PC-3 (cell line): ENCODE measurements at regions not wholly inside any gene's neighbourhood (a gene's known extent, or its start where the extent isn't known, plus 50 kb on each side); places are given as distances from the start of the nearest gene placed in this dataset.

Experiments
- ATAC-seq: fragments of 200-7000 bp; cut with Tn5 transposase; 2 replicates; pipeline ENCODE4 v1.9.1; 2020; ENCODE audit warnings: mild to moderate bottlenecking, moderate library complexity
- BruUV-seq: library from RNA; stranded (reverse); fragments of 400-500 nt; replicated peaks from 2 replicates; lab custom pipeline; 2021; lab: Mats Ljungman, UMichigan
- CTCF ChIA-PET: fragments of 300-600 bp; sonication (Branson Sonifier 250); formaldehyde crosslinking; loops from one replicate; lab custom pipeline; 2022; ENCODE audit warnings: antibody characterized with exemption; lab: Charles Lee
- POLR2A ChIA-PET: fragments of 300-600 bp; sonication (Branson Sonifier 250); formaldehyde crosslinking; loops from one replicate; lab custom pipeline; 2022; ENCODE audit warnings: antibody characterized with exemption; ENCODE audit not compliant: unreplicated experiment; lab: Charles Lee
- DNase-seq: peaks from one replicate; pipeline ENCODE4 v3.0.0-alpha.2; 2015
- H2AFZ ChIP-seq: fragments of 300-600 bp; sonication (generic); 2 replicates; pipeline ENCODE4 v1.6.0; 2016; ENCODE audit warnings: antibody characterized with exemption, low read length
- H3F3A ChIP-seq: fragments of 300-600 bp; sonication (generic); one replicate; pipeline ENCODE4 v1.6.0; 2017; ENCODE audit warnings: antibody characterized with exemption, low read length, control low read depth, mild to moderate bottlenecking; ENCODE audit not compliant: unreplicated experiment
- H3K27ac ChIP-seq: fragments of 300-600 bp; sonication (generic); 2 replicates; pipeline ENCODE4 v1.5.1; 2016; ENCODE audit warnings: mild to moderate bottlenecking, low read length
- H3K27me3 ChIP-seq: fragments of 300-600 bp; sonication (generic); 2 replicates; pipeline ENCODE4 v1.6.1; 2016; ENCODE audit warnings: low read length, mixed read lengths
- H3K36me3 ChIP-seq: fragments of 300-600 bp; sonication (generic); 2 replicates; pipeline ENCODE4 v1.6.1; 2016; ENCODE audit warnings: low read depth, mixed run types, low read length, mixed read lengths
- H3K4me1 ChIP-seq: fragments of 300-600 bp; sonication (generic); 2 replicates; pipeline ENCODE4 v1.5.1; 2016; ENCODE audit warnings: low read length; ENCODE audit not compliant: insufficient read depth
- H3K4me2 ChIP-seq: fragments of 300-600 bp; sonication (generic); 2 replicates; pipeline ENCODE4 v1.6.0; 2016; ENCODE audit warnings: low read length
- H3K4me3 ChIP-seq: fragments of 300-600 bp; sonication (generic); 2 replicates; pipeline ENCODE4 v1.5.1; 2016; ENCODE audit warnings: mild to moderate bottlenecking, low read length, mixed read lengths
- H3K79me2 ChIP-seq: fragments of 300-600 bp; sonication (generic); 2 replicates; pipeline ENCODE4 v1.6.1; 2017; ENCODE audit warnings: low read length, mixed read lengths
- H3K9ac ChIP-seq: fragments of 300-600 bp; sonication (generic); 2 replicates; pipeline ENCODE4 v1.6.0; 2016; ENCODE audit warnings: mild to moderate bottlenecking, low read length
- H3K9me2 ChIP-seq: fragments of 300-600 bp; sonication (generic); replicated peaks from 2 replicates; pipeline ENCODE4 v1.6.1; 2016; ENCODE audit warnings: mixed run types, low read length, mixed read lengths
- H3K9me3 ChIP-seq: fragments of 300-600 bp; sonication (generic); 2 replicates; pipeline ENCODE4 v1.6.1; 2016; ENCODE audit warnings: low read length, mixed read lengths
- H4K20me1 ChIP-seq: fragments of 300-600 bp; sonication (generic); 2 replicates; pipeline ENCODE4 v1.6.1; 2016; ENCODE audit warnings: low read length, mixed read lengths
- EZH2 ChIP-seq: fragments of 300-600 bp; sonication (generic); IDR thresholded peaks from one replicate; pipeline ENCODE4 v1.6.1; 2017; ENCODE audit warnings: antibody characterized with exemption, mild to moderate bottlenecking, low read length; ENCODE audit not compliant: unreplicated experiment
- EZH2phosphoT487 ChIP-seq: fragments of 300-600 bp; sonication (generic); IDR thresholded peaks from 2 replicates; pipeline ENCODE4 v1.6.1; 2018; ENCODE audit warnings: mild to moderate bottlenecking, antibody characterized with exemption, low read length, borderline replicate concordance
- intact Hi-C: fragments of 100-400 bp; cut with micrococcal nuclease; formaldehyde crosslinking; loops from 2 replicates; pipeline ENCODE4 v1.9.0; 2023
- TF ChIP-seq, protein P1 (sequence below): fragments of 300-600 bp; sonication (generic); conservative IDR thresholded peaks from 2 replicates; pipeline ENCODE4 v1.5.1; 2017; ENCODE audit warnings: antibody characterized with exemption, low read depth, mild to moderate bottlenecking, low read length

- H3K4me3 ChIP-seq: no peak overlapping the region
- intact Hi-C loops: no loop called here
- TF ChIP-seq EZH2phosphoT487 (no peak), EZH2 (no peak)
- TF ChIP-seq, protein P1, sequence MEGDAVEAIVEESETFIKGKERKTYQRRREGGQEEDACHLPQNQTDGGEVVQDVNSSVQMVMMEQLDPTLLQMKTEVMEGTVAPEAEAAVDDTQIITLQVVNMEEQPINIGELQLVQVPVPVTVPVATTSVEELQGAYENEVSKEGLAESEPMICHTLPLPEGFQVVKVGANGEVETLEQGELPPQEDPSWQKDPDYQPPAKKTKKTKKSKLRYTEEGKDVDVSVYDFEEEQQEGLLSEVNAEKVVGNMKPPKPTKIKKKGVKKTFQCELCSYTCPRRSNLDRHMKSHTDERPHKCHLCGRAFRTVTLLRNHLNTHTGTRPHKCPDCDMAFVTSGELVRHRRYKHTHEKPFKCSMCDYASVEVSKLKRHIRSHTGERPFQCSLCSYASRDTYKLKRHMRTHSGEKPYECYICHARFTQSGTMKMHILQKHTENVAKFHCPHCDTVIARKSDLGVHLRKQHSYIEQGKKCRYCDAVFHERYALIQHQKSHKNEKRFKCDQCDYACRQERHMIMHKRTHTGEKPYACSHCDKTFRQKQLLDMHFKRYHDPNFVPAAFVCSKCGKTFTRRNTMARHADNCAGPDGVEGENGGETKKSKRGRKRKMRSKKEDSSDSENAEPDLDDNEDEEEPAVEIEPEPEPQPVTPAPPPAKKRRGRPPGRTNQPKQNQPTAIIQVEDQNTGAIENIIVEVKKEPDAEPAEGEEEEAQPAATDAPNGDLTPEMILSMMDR: no peak
- no TSS peak for BruUV-seq
- CTCF ChIA-PET: no interaction called here
- H2AFZ ChIP-seq: no peak overlapping the region
- no peaks in the 10 kb centered on the region for H3K79me2 ChIP-seq
- no peak overlapping the region for H3K27ac ChIP-seq
- no peaks in the 10 kb centered on the region for H4K20me1 ChIP-seq
- ATAC-seq: no peak
- POLR2A ChIA-PET: no interaction called here
- DNase-seq: no peak
- H3K9ac ChIP-seq: no peak overlapping the region
- H3K9me3 ChIP-seq: no peaks in the 10 kb centered on the region
- H3F3A ChIP-seq: no peaks in the 10 kb centered on the region
- H3K4me2 ChIP-seq: no peak overlapping the region
- H3K4me1 ChIP-seq: no peaks in the 10 kb centered on the region
- no peaks in the 10 kb centered on the region for H3K9me2 ChIP-seq
- no peaks in the 10 kb centered on the region for H3K36me3 ChIP-seq
- peaks cover 57% of the 10 kb centered on the region for H3K27me3 ChIP-seq
Measured at GRCh38 chr14:104446611-104447010, 133.0 kb upstream of the C14orf180 start.

DNA sequence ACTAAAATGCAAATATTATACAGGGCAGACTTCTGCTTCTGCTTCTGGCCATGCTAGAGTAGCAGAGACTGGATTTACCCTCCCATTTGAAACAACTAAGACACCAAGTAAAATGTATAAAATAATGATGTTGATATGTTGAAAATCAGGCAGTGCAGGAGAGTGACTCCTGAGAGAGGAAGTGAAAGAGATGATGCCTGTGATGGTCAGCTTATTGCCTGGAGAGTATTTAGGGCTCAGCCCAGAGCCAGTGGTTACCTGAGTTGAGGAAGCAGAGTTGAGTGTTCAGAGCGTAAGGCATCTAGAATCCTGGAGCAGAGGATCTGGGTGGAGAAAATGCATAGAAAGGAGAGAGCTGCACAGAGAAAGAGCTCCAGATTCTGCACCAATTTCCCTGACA lies 131.8 kb upstream of the C14orf180 start:
- no peak overlapping the region for H3K4me3 ChIP-seq
- peaks cover 55% of the 10 kb centered on the region for H3K27me3 ChIP-seq
- ChIA-PET CTCF (no interaction called here), POLR2A (no interaction called here)
- no peaks in the 10 kb centered on the region for H4K20me1 ChIP-seq
- TF ChIP-seq, protein P1: no peak
- no peak for TF ChIP-seq EZH2
- TF ChIP-seq EZH2phosphoT487: no peak
- no peak overlapping the region for H3K4me2 ChIP-seq
- no peak overlapping the region for H3K9ac ChIP-seq
- H3K9me3 ChIP-seq: no peaks in the 10 kb centered on the region
- no peaks in the 10 kb centered on the region for H3K4me1 ChIP-seq
- no peaks in the 10 kb centered on the region for H3K9me2 ChIP-seq
- ATAC-seq (no peak), DNase-seq (no peak)
- BruUV-seq: no TSS peak
- no peaks in the 10 kb centered on the region for H3K36me3 ChIP-seq
- no peaks in the 10 kb centered on the region for H3K79me2 ChIP-seq
- H2AFZ ChIP-seq: no peak overlapping the region
- no peaks in the 10 kb centered on the region for H3F3A ChIP-seq
- intact Hi-C loops: no loop called here
- no peak overlapping the region for H3K27ac ChIP-seq

DNA sequence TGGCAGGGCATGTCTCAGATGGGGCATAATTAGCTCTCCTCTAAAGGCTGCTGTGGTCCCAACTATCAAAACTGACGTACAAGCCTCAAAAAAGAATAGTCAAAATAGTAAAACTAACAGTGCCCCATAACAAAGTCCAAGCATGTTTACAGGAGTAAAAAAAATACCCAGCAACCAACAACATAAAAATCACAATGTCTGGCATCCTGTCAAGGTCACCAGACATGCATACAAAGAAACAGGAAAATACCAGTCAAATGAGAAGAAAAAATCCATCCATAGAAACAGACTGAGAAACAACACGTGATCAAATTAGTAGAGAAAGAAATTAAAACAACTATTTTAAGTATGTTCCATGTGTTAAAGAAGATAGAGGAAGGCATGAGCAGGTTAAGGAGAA lies 131.2 kb upstream of the C14orf180 start:
- ChIA-PET POLR2A (no interaction called here), CTCF (no interaction called here)
- H2AFZ ChIP-seq: no peak overlapping the region
- H3K4me2 ChIP-seq: no peak overlapping the region
- H3K27ac ChIP-seq: no peak overlapping the region
- H4K20me1 ChIP-seq: no peaks in the 10 kb centered on the region
- BruUV-seq: no TSS peak
- no peak for ATAC-seq
- no peaks in the 10 kb centered on the region for H3F3A ChIP-seq
- H3K36me3 ChIP-seq: no peaks in the 10 kb centered on the region
- no peak overlapping the region for H3K9ac ChIP-seq
- no peak for TF ChIP-seq EZH2phosphoT487
- TF ChIP-seq, protein P1: no peak
- no peak for TF ChIP-seq EZH2
- peaks cover 1% of the 10 kb centered on the region; the same call in 1 of the 2 replicates for H3K9me3 ChIP-seq
- H3K9me2 ChIP-seq: no peaks in the 10 kb centered on the region
- no peaks in the 10 kb centered on the region for H3K4me1 ChIP-seq
- no peaks in the 10 kb centered on the region for H3K79me2 ChIP-seq
- peaks cover 61% of the 10 kb centered on the region for H3K27me3 ChIP-seq
- DNase-seq: no peak
- no peak overlapping the region for H3K4me3 ChIP-seq
- intact Hi-C loops: no loop called here
